Endothelial cell of umbilical vein (primary cell): ENCODE measurements at regions not wholly inside any gene's neighbourhood (a gene's known extent, or its start where the extent isn't known, plus 50 kb on each side); places are given as distances from the start of the nearest gene placed in this dataset.

ENCODE experiments used
- BruUV-seq: library from RNA; stranded (reverse); fragments of 400-500 nt; replicated peaks from 2 replicates; lab custom pipeline; 2021; lab: Mats Ljungman, UMichigan
- CTCF ChIA-PET: fragments of 300-600, 350-600 bp; sonication (Branson Sonifier 250); formaldehyde crosslinking; loops from one replicate; lab custom pipeline; 2021; ENCODE audit warnings: antibody characterized with exemption, inconsistent platforms; lab: Charles Lee
- POLR2A ChIA-PET: fragments of 300-600, 350-600 bp; sonication (Branson Sonifier 250); formaldehyde crosslinking; loops from one replicate; lab custom pipeline; 2021; ENCODE audit warnings: antibody characterized with exemption, inconsistent platforms; lab: Charles Lee
- DNase-seq: peaks from one replicate; pipeline ENCODE4 v3.0.0-alpha.2; 2011; ENCODE audit warnings: low read depth, low spot score
- FAIRE-seq: peaks from 2 replicates; lab custom pipeline; 2011; peaks lifted over from hg19 to GRCh38; lab: Jason Lieb, UNC
- H2AFZ ChIP-seq: 2 replicates; pipeline ENCODE4 v1.6.0; 2012; ENCODE audit warnings: low read depth, low read length, control low read depth, inconsistent platforms
- H3K27ac ChIP-seq: 2 replicates; pipeline ENCODE4 v1.5.1; 2011; ENCODE audit warnings: low read depth, mild to moderate bottlenecking, control low read depth, low read length, moderate library complexity; ENCODE audit not compliant: insufficient read depth
- H3K27me3 ChIP-seq, 2 experiments: 2 replicates each; pipeline versions ENCODE4 v1.6.0 to v1.6.1; 2011; ENCODE audit warnings: low read length in 2 of 2, mixed read lengths in 1 of 2; ENCODE audit not compliant: control insufficient read depth in 2 of 2, insufficient read depth in 2 of 2
- H3K36me3 ChIP-seq, 2 experiments: 2 replicates in 1 of 2; 3 replicates in 1 of 2; pipeline ENCODE4 v1.5.1; 2011; ENCODE audit warnings: low read length in 2 of 2, mild to moderate bottlenecking in 1 of 2, moderate library complexity in 1 of 2; ENCODE audit not compliant: control insufficient read depth in 2 of 2, insufficient read depth in 2 of 2; ENCODE audit errors: extremely low read depth in 1 of 2
- H3K4me1 ChIP-seq: 3 replicates; pipeline ENCODE4 v1.5.1; 2011; ENCODE audit warnings: mild to moderate bottlenecking, low read length; ENCODE audit not compliant: control insufficient read depth, insufficient read depth; ENCODE audit errors: extremely low read depth
- H3K4me2 ChIP-seq: 2 replicates; pipeline ENCODE4 v1.6.1; 2011; ENCODE audit warnings: low read length, control low read depth, mixed read lengths; ENCODE audit not compliant: insufficient read depth
- H3K4me3 ChIP-seq, 3 experiments: fragments of 200-600 bp in 1 of 3; sonication (generic), shearing (Covaris generic) in 1 of 3; replicated peaks in 1 of 3; 2 replicates each; pipeline ENCODE4 v1.5.1; 2011 to 2016; ENCODE audit warnings: control low read depth in 3 of 3, low read length in 3 of 3, mild to moderate bottlenecking in 2 of 3, inconsistent platforms in 1 of 3, low read depth in 1 of 3, moderate library complexity in 1 of 3; ENCODE audit not compliant: insufficient read depth in 1 of 3
- H3K79me2 ChIP-seq: 2 replicates; pipeline ENCODE4 v1.6.0; 2012; ENCODE audit warnings: low read length, inconsistent platforms; ENCODE audit not compliant: control insufficient read depth, insufficient read depth
- H3K9ac ChIP-seq: replicated peaks from 2 replicates; pipeline ENCODE3; 2011; ENCODE audit warnings: low read length, control low read depth; ENCODE audit not compliant: insufficient read depth; ENCODE audit errors: extremely low read depth
- H3K9me1 ChIP-seq: replicated peaks from 3 replicates; pipeline ENCODE4 v1.6.0; 2011; ENCODE audit warnings: mild to moderate bottlenecking, low read length; ENCODE audit not compliant: control insufficient read depth, insufficient read depth; ENCODE audit errors: extremely low read depth
- H3K9me3 ChIP-seq: replicated peaks from 2 replicates; pipeline ENCODE4 v1.5.1; 2012; ENCODE audit warnings: low read length, inconsistent platforms; ENCODE audit not compliant: control insufficient read depth, insufficient read depth
- H4K20me1 ChIP-seq: replicated peaks from 2 replicates; pipeline ENCODE3; 2011; ENCODE audit warnings: mild to moderate bottlenecking, low read length; ENCODE audit not compliant: control insufficient read depth, insufficient read depth; ENCODE audit errors: extremely low read depth
- CTCF ChIP-seq, 2 donors: IDR thresholded peaks; 1 replicate in 1 of 2; 2 replicates in 1 of 2; pipeline ENCODE4 v1.5.1; 2011; ENCODE audit warnings: low read length in 2 of 2, mild to moderate bottlenecking in 2 of 2, moderate library complexity in 2 of 2, control low read depth in 1 of 2, inconsistent platforms in 1 of 2, low read depth in 1 of 2; ENCODE audit not compliant: insufficient read depth in 1 of 2; ENCODE audit errors: extremely low read depth in 1 of 2
- EZH2 ChIP-seq: IDR thresholded peaks from 2 replicates; pipeline ENCODE4 v1.6.1; 2012; ENCODE audit warnings: borderline replicate concordance, low read depth, mild to moderate bottlenecking, moderate library complexity, low read length, inconsistent platforms; ENCODE audit not compliant: severe bottlenecking
- FOS ChIP-seq: IDR thresholded peaks from 2 replicates; pipeline ENCODE4 v1.6.1; 2011; ENCODE audit warnings: mild to moderate bottlenecking, low read length, moderate library complexity, borderline replicate concordance; ENCODE audit not compliant: insufficient read depth
- GATA2 ChIP-seq: IDR thresholded peaks from 2 replicates; pipeline ENCODE4 v1.7.0; 2011; ENCODE audit warnings: low read depth, mild to moderate bottlenecking, moderate library complexity, mixed read lengths, low read length; ENCODE audit not compliant: insufficient read length, insufficient read depth
- JUN ChIP-seq: IDR thresholded peaks from 2 replicates; pipeline ENCODE4 v1.6.1; 2011; ENCODE audit warnings: borderline replicate concordance, low read depth; ENCODE audit not compliant: insufficient read length, insufficient read depth
- MAX ChIP-seq: IDR thresholded peaks from 2 replicates; pipeline ENCODE4 v1.6.1; 2011; ENCODE audit not compliant: insufficient read depth, insufficient read length
- MYC ChIP-seq: IDR thresholded peaks from one replicate; pipeline ENCODE4 v1.6.1; 2011; ENCODE audit warnings: mild to moderate bottlenecking, low read depth, low read length
- POLR2A ChIP-seq: IDR thresholded peaks from 2 replicates; pipeline ENCODE4 v1.6.1; 2012; ENCODE audit warnings: low read depth, mild to moderate bottlenecking, control low read depth, low read length
- POLR2AphosphoS5 ChIP-seq: IDR thresholded peaks from 2 replicates; pipeline ENCODE4 v1.6.1; 2012; ENCODE audit warnings: low read depth, mild to moderate bottlenecking, control low read depth, low read length, moderate library complexity; ENCODE audit not compliant: insufficient read depth
- dilution Hi-C: fragments of 300-500 bp; cut with MboI; formaldehyde crosslinking; loops from one replicate; pipeline ENCODE4 v1.15.0; 2019; ENCODE audit warnings: low sequenced_read_pairs; ENCODE audit not compliant: extremely low pct_ligation_motif_present
- intact Hi-C: fragments of 100-400 bp; cut with micrococcal nuclease; formaldehyde crosslinking; loops from one replicate; pipeline ENCODE4 v1.10.0; 2022

- Histone ChIP-seq H4K20me1 (no peaks in the 10 kb centered on the region), H3K4me1 (no peaks in the 10 kb centered on the region), H3K36me3 (no peaks in the 10 kb centered on the region), H3K4me2 (no peak overlapping the region), H3K27me3 (no peaks in the 10 kb centered on the region), H3K9ac (no peak overlapping the region), H3K79me2 (no peaks in the 10 kb centered on the region), H3K9me1 (no peaks in the 10 kb centered on the region), H2AFZ (no peak overlapping the region), H3K27ac (no peak overlapping the region), H3K9me3 (no peaks in the 10 kb centered on the region), H3K4me3 (no peak overlapping the region)
- dilution Hi-C loops = no loop called here
- DNase-seq (peak; percentile 3), FAIRE-seq (no peak)
- TF ChIP-seq POLR2A (no peak), MYC (no peak), EZH2 (no peak), GATA2 (no peak), JUN (no peak), CTCF (IDR thresholded peaks at IDR 0.05; ENCODE audit: extremely low read depth in 1 of 2, insufficient read depth in 1 of 2, low read depth in 1 of 2, low read length in 2 of 2) (no peak), POLR2AphosphoS5 (no peak), MAX (no peak), FOS (no peak)
- no TSS peak for BruUV-seq
- POLR2A ChIA-PET = no interaction called here
- intact Hi-C loops = no loop called here
- CTCF ChIA-PET = no interaction called here
Measured at GRCh38 chr1:188499690-188500089, 1670.9 kb downstream of the PLA2G4A start.
